Calu3 (cell line): ENCODE measurements at regions not wholly inside any gene's neighbourhood (a gene's known extent, or its start where the extent isn't known, plus 50 kb on each side); places are given as distances from the start of the nearest gene placed in this dataset.

Experiments used
- BruUV-seq: library from RNA; stranded (reverse); fragments of 400-500 nt; replicated peaks from 2 replicates; lab custom pipeline; 2021; lab: Mats Ljungman, UMichigan
- CTCF ChIA-PET: fragments of 300-600 bp; sonication (Branson Sonifier 250); formaldehyde crosslinking; loops from one replicate; lab custom pipeline; 2022; ENCODE audit warnings: antibody characterized with exemption; lab: Charles Lee
- DNase-seq: peaks from one replicate; pipeline ENCODE4 v3.0.0; 2022
- H3K27ac Mint-ChIP-seq: one replicate; pipeline ENCODE4 v1.8.0; 2022; ENCODE audit warnings: mixed read lengths; ENCODE audit not compliant: unreplicated experiment
- H3K27me3 Mint-ChIP-seq: one replicate; pipeline ENCODE4 v1.8.0; 2022; ENCODE audit warnings: mixed read lengths; ENCODE audit not compliant: unreplicated experiment
- H3K36me3 Mint-ChIP-seq: one replicate; pipeline ENCODE4 v1.8.0; 2022; ENCODE audit warnings: mild to moderate bottlenecking, moderate library complexity, mixed read lengths; ENCODE audit not compliant: insufficient read depth, unreplicated experiment
- H3K4me1 Mint-ChIP-seq: one replicate; pipeline ENCODE4 v1.8.0; 2022; ENCODE audit warnings: mild to moderate bottlenecking, low read depth, mixed read lengths; ENCODE audit not compliant: unreplicated experiment
- H3K4me3 Mint-ChIP-seq: one replicate; pipeline ENCODE4 v1.8.0; 2022; ENCODE audit warnings: mild to moderate bottlenecking, low read depth, moderate library complexity, mixed read lengths; ENCODE audit not compliant: unreplicated experiment
- H3K9me3 Mint-ChIP-seq: one replicate; pipeline ENCODE4 v1.8.0; 2022; ENCODE audit warnings: low read depth, mixed read lengths; ENCODE audit not compliant: unreplicated experiment
- CTCF ChIP-seq: fragments of 200-600 bp; IDR thresholded peaks from one replicate; pipeline ENCODE4 v1.8.0; 2022; ENCODE audit warnings: antibody characterized with exemption; ENCODE audit not compliant: unreplicated experiment
- intact Hi-C: fragments of 100-400 bp; cut with micrococcal nuclease; formaldehyde crosslinking; loops from one replicate; pipeline ENCODE4 v1.10.0; 2022; ENCODE audit not compliant: unreplicated experiment

- no peak overlapping the region for H3K27ac Mint-ChIP-seq
- no peaks in the 10 kb centered on the region for H3K9me3 Mint-ChIP-seq
- no peaks in the 10 kb centered on the region for H3K4me1 Mint-ChIP-seq
- H3K36me3 Mint-ChIP-seq = no peaks in the 10 kb centered on the region
- intact Hi-C loops = no loop called here
- BruUV-seq = no TSS peak
- CTCF ChIA-PET = no interaction called here
- H3K27me3 Mint-ChIP-seq = no peaks in the 10 kb centered on the region
- DNase-seq = no peak
- no peak for TF ChIP-seq CTCF
- no peak overlapping the region for H3K4me3 Mint-ChIP-seq
These were observed 186.8 kb downstream of the ETS1 start for GRCh38 chr11:128400382-128401203.

DNA sequence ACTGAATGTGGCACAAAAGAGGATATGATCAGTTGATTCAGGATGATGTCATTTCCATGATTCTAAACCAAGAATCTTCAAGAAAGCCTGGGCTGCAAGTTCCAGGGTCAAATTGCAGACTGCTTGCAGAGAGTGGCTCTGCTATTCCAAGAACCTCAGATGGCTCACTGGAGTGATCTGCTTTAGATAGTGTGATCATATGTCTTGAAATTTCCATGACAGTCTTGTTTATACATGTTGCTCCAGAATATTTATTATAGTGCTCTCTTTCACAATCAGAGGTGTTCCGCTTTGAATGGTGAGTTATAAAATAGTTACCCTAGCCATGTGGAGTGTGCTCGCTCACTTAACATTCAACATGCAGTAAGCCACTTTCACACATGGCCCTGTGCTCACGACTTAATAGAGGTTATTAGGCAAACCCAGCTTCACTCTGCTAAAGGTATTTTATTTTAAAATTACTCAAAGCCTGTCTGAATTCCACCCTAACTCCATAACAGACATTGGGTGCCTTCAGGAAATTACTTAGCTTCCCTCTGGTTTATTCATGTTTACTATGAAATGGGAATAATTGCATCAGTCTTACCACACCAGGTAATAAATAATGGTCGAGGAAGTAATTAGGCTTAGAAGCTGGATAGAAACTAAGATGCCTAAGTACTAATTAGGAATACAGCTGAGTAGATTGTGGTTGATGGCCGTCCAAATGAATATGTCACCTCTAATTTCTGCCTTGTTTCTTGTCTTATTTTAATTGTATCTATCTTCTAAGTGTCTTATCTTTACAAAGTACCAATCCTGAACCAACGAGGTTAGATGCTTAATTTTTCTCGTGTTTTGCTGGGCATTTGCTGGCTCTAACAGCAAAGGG, 187.9 kb downstream of the ETS1 start:
- H3K4me3 Mint-ChIP-seq = no peak overlapping the region
- no peak for DNase-seq
- no TSS peak for BruUV-seq
- H3K9me3 Mint-ChIP-seq = no peaks in the 10 kb centered on the region
- intact Hi-C loops = no loop called here
- no peaks in the 10 kb centered on the region for H3K4me1 Mint-ChIP-seq
- no peak overlapping the region for H3K27ac Mint-ChIP-seq
- H3K36me3 Mint-ChIP-seq = no peaks in the 10 kb centered on the region
- CTCF ChIA-PET = interaction anchor here (0.5 kb wide), 1 partner anchor 81 kb away, joined by 4 read pairs; no protein-coding TSS in a partner anchor
- no peak for TF ChIP-seq CTCF
- no peaks in the 10 kb centered on the region for H3K27me3 Mint-ChIP-seq

DNA sequence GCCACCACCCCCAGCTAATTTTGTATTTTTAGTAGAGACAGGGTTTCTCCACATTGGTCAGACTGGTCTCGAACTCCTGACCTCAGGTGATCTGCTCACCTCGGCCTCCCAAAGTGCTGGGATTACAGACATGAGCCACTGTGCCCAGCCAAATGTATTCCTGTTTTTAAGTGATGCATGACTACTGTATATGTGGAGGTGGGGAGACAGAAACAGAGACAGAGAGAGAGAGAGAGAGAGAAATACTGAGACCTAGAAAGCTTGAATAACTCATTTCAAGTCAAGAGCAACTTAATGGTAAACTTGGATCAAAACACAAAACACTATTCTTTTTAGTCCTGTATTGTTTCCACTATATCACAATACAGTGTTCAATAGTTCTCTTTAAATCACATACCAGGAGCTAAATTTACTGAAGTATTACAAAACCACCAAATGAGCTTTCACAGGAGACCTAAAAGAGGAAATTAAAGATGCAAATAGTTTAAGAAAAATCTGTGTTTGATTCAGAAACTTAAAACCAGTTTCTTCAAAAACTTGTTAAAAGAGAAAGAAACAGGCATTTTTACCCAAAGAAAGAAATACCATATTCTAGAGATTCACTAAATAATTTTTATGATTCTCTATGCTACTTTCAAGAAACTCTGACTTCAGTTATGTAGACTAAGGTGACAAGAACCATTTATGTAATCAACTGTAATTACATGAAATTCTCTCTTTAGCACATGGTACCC, 188.7 kb downstream of the ETS1 start:
- H3K4me1 Mint-ChIP-seq = no peaks in the 10 kb centered on the region
- H3K4me3 Mint-ChIP-seq = no peak overlapping the region
- no peak for DNase-seq
- no peak overlapping the region for H3K27ac Mint-ChIP-seq
- no peaks in the 10 kb centered on the region for H3K36me3 Mint-ChIP-seq
- H3K9me3 Mint-ChIP-seq = no peaks in the 10 kb centered on the region
- intact Hi-C loops = no loop called here
- no peak for TF ChIP-seq CTCF
- CTCF ChIA-PET = no interaction called here
- BruUV-seq = no TSS peak
- H3K27me3 Mint-ChIP-seq = no peaks in the 10 kb centered on the region

DNA sequence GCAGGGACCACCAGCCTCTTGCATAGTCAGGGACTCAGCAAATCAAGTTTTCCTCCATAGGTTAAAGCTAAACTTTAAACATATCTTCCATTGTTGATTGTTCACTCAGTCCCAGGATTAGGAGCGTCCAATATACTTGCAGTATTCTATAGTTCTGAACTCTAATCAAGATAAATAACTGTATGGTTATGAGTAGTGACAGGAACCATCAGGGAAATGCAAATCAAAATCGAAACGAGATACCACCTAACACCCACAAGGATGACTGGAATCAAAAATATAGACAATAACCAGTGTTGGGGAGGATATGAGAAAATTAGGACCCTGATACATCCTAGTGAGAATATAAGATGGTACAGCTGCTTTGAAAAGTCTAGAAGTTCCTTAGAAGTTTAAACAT, 190.0 kb downstream of the ETS1 start:
- no peak overlapping the region for H3K27ac Mint-ChIP-seq
- no peak for DNase-seq

More for the DNA sequence above, 190.0 kb downstream of the ETS1 start:
- CTCF ChIA-PET = no interaction called here
- no peaks in the 10 kb centered on the region for H3K9me3 Mint-ChIP-seq
- no TSS peak for BruUV-seq
- H3K4me3 Mint-ChIP-seq = no peak overlapping the region
- H3K27me3 Mint-ChIP-seq = no peaks in the 10 kb centered on the region
- no peaks in the 10 kb centered on the region for H3K4me1 Mint-ChIP-seq
- intact Hi-C loops = no loop called here
- H3K36me3 Mint-ChIP-seq = no peaks in the 10 kb centered on the region
- no peak for TF ChIP-seq CTCF
